ENCODE measurements at regions not wholly inside any gene's neighbourhood (a gene's known extent, or its start where the extent isn't known, plus 50 kb on each side); places are given as distances from the start of the nearest gene placed in this dataset.
A peak's percentile ranks its signal among the peaks of the same experiment; 100 is the strongest.

GRCh38 chr1:101317590-101317989 is 80.8 kb downstream of the S1PR1 start:
- no peak for DNase-seq

GRCh38 chr1:101323535-101323934 is 86.7 kb downstream of the S1PR1 start:
- DNase-seq: no peak

- no peak for DNase-seq
These were observed 88.3 kb downstream of the S1PR1 start for GRCh38 chr1:101325144-101325543.

GRCh38 chr1:101330427-101331130 is 93.8 kb downstream of the S1PR1 start:
- no peak for DNase-seq

- DNase-seq: no peak
These were observed 95.0 kb downstream of the S1PR1 start for GRCh38 chr1:101331794-101332193.

- no peak for DNase-seq
These were observed 95.8 kb downstream of the S1PR1 start for GRCh38 chr1:101332633-101333032.

GRCh38 chr1:101333186-101333585 is 96.4 kb downstream of the S1PR1 start:
- DNase-seq: no peak

- DNase-seq: no peak
These were observed 101.1 kb downstream of the S1PR1 start for GRCh38 chr1:101337968-101338367.

- DNase-seq: no peak
These were observed 102.1 kb downstream of the S1PR1 start for GRCh38 chr1:101338714-101339430.

- no peak for DNase-seq
These were observed 107.9 kb downstream of the S1PR1 start for GRCh38 chr1:101344745-101345144.

GRCh38 chr1:101346419-101346818 is 109.6 kb downstream of the S1PR1 start:
- no peak for DNase-seq

GRCh38 chr1:101356013-101356412 is 119.2 kb downstream of the S1PR1 start:
- DNase-seq: no peak

GRCh38 chr1:101356604-101357443 is 120.0 kb downstream of the S1PR1 start:
- DNase-seq: no peak

- peak; percentile 45 to 77 for DNase-seq
These were observed 120.7 kb downstream of the S1PR1 start for GRCh38 chr1:101357444-101357986.

- DNase-seq: no peak
These were observed 123.7 kb downstream of the S1PR1 start for GRCh38 chr1:101360506-101360905.

- DNase-seq: no peak
These were observed 127.1 kb downstream of the S1PR1 start for GRCh38 chr1:101363891-101364318.

GRCh38 chr1:101364370-101365120 is 127.7 kb downstream of the S1PR1 start:
- no peak for DNase-seq

GRCh38 chr1:101365186-101365585 is 128.4 kb downstream of the S1PR1 start:
- DNase-seq: no peak

- no peak for DNase-seq
These were observed 129.1 kb downstream of the S1PR1 start for GRCh38 chr1:101365878-101366277.

GRCh38 chr1:101366513-101367215 is 129.8 kb downstream of the S1PR1 start:
- no peak for DNase-seq

- no peak for DNase-seq
These were observed 130.8 kb downstream of the S1PR1 start for GRCh38 chr1:101367630-101368029.

- DNase-seq: no peak
These were observed 133.7 kb downstream of the S1PR1 start for GRCh38 chr1:101370488-101370887.
